Activated CD8-positive, alpha-beta memory T cell treated with anti-CD3 and anti-CD28 coated beads for 48 hours (primary cell): ENCODE measurements at regions not wholly inside any gene's neighbourhood (a gene's known extent, or its start where the extent isn't known, plus 50 kb on each side); places are given as distances from the start of the nearest gene placed in this dataset.

Experiments
- DNase-seq, 3 experiments: peaks; one replicate each; pipeline ENCODE4 v3.0.0-alpha.2; 2020; ENCODE audit warnings: low read depth in 2 of 3, low spot score in 2 of 3

DNA sequence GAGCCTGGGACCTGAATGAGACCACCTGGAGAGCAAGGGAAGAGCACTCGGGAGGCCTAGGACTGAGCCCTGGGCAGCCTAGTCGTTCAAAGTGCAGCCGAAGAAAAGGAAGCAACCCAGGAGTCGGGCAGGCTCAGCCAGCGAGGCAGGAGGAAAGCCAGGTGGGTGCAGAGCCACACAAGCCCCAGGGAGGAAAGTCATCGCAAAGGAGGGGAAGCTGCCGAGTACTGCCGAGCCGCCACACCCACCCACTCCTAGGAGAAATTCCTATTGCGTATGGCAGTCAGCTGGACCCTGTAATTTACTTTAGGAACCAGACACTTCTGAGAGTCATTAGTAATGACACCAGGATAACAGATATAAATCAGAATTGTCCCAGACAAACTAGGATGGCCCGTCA, 187.6 kb downstream of the KATNIP start:
- DNase-seq = no peak
